Mesenchymal stem cell (in vitro differentiated cells and primary cell): ENCODE measurements at regions not wholly inside any gene's neighbourhood (a gene's known extent, or its start where the extent isn't known, plus 50 kb on each side); places are given as distances from the start of the nearest gene placed in this dataset.

ENCODE experiments used
- DNase-seq: peaks from one replicate; pipeline ENCODE4 v3.0.0-alpha.2; 2013
- H2AFZ ChIP-seq: one replicate; pipeline ENCODE4 v1.6.1; 2013; ENCODE audit warnings: low read depth, mild to moderate bottlenecking, control low read depth, inconsistent platforms, low read length, moderate library complexity
- H2AK5ac ChIP-seq: 2 replicates; pipeline ENCODE4 v1.6.1; 2013; ENCODE audit warnings: low read length, moderate library complexity, mild to moderate bottlenecking, inconsistent platforms; ENCODE audit not compliant: severe bottlenecking
- H2BK120ac ChIP-seq: one replicate; pipeline ENCODE4 v1.6.1; 2013; ENCODE audit warnings: low read depth, mild to moderate bottlenecking, inconsistent platforms, low read length, moderate library complexity
- H2BK12ac ChIP-seq, 2 experiments: one replicate each; pipeline ENCODE4 v1.6.1; 2013; ENCODE audit warnings: inconsistent platforms in 2 of 2, low read length in 2 of 2, mild to moderate bottlenecking in 2 of 2, moderate library complexity in 2 of 2, control low read depth in 1 of 2
- H2BK15ac ChIP-seq: one replicate; pipeline ENCODE4 v1.6.1; 2013; ENCODE audit warnings: mild to moderate bottlenecking, low read depth, inconsistent platforms; ENCODE audit not compliant: poor library complexity, severe bottlenecking
- H2BK5ac ChIP-seq: 2 replicates; pipeline ENCODE4 v1.6.1; 2013; ENCODE audit warnings: low read depth, mild to moderate bottlenecking, low read length, control low read depth, inconsistent platforms; ENCODE audit not compliant: poor library complexity, severe bottlenecking
- H3K14ac ChIP-seq, 2 experiments: one replicate each; pipeline ENCODE4 v1.6.1; 2013; ENCODE audit warnings: inconsistent platforms in 2 of 2, low read length in 2 of 2, control low read depth in 1 of 2, mild to moderate bottlenecking in 1 of 2, moderate library complexity in 1 of 2
- H3K18ac ChIP-seq, 2 experiments: one replicate each; pipeline ENCODE4 v1.6.1; 2013; ENCODE audit warnings: inconsistent platforms in 2 of 2, low read length in 2 of 2, control low read depth in 1 of 2, low read depth in 1 of 2, mild to moderate bottlenecking in 1 of 2
- H3K23ac ChIP-seq, 2 experiments: one replicate each; pipeline ENCODE4 v1.6.1; 2013; ENCODE audit warnings: inconsistent platforms in 2 of 2, low read length in 2 of 2, mild to moderate bottlenecking in 2 of 2, moderate library complexity in 2 of 2, control low read depth in 1 of 2
- H3K27ac ChIP-seq: 2 replicates; pipeline ENCODE4 v1.5.1; 2013; ENCODE audit warnings: mild to moderate bottlenecking, moderate library complexity, low read length, control low read depth, inconsistent platforms; ENCODE audit not compliant: poor library complexity, severe bottlenecking
- H3K27me3 ChIP-seq, 2 experiments: 2 replicates each; pipeline versions ENCODE4 v1.6.1 to v1.7.0; 2013; ENCODE audit warnings: low read length in 2 of 2, mild to moderate bottlenecking in 2 of 2, moderate library complexity in 2 of 2, control low read depth in 1 of 2, inconsistent platforms in 1 of 2; ENCODE audit not compliant: control insufficient read depth in 1 of 2, insufficient read depth in 1 of 2
- H3K36me3 ChIP-seq, 2 experiments: 2 replicates each; pipeline versions ENCODE4 v1.6.1 to v1.7.0; 2013; ENCODE audit warnings: low read length in 2 of 2, control low read depth in 1 of 2, inconsistent platforms in 1 of 2, low read depth in 1 of 2, mild to moderate bottlenecking in 1 of 2; ENCODE audit not compliant: insufficient read depth in 2 of 2, control insufficient read depth in 1 of 2
- H3K4ac ChIP-seq, 2 experiments: one replicate each; pipeline ENCODE4 v1.6.1; 2013; ENCODE audit warnings: inconsistent platforms in 2 of 2, low read length in 2 of 2, mild to moderate bottlenecking in 2 of 2, moderate library complexity in 2 of 2, control low read depth in 1 of 2, low read depth in 1 of 2
- H3K4me1 ChIP-seq: 2 replicates; pipeline ENCODE4 v1.6.1; 2013; ENCODE audit warnings: low read depth, low read length, control low read depth; ENCODE audit not compliant: control insufficient read depth, insufficient read depth
- H3K4me2 ChIP-seq: 2 replicates; pipeline ENCODE4 v1.6.1; 2013; ENCODE audit warnings: low read length, mild to moderate bottlenecking, inconsistent platforms; ENCODE audit not compliant: poor library complexity, severe bottlenecking
- H3K4me3 ChIP-seq, 2 experiments: 2 replicates each; pipeline versions ENCODE4 v1.5.1 to v1.7.0; 2013; ENCODE audit warnings: low read length in 2 of 2, mild to moderate bottlenecking in 2 of 2, control low read depth in 1 of 2, low read depth in 1 of 2; ENCODE audit not compliant: insufficient read depth in 1 of 2
- H3K79me1 ChIP-seq: replicated peaks from 2 replicates; pipeline ENCODE4 v1.6.1; 2013; ENCODE audit warnings: mild to moderate bottlenecking, control low read depth, low read length, inconsistent platforms; ENCODE audit not compliant: poor library complexity, severe bottlenecking
- H3K9ac ChIP-seq: 2 replicates; pipeline ENCODE4 v1.7.0; 2013; ENCODE audit warnings: mild to moderate bottlenecking, low read length, moderate library complexity
- H3K9me3 ChIP-seq: 2 replicates; pipeline ENCODE4 v1.7.0; 2013; ENCODE audit warnings: mild to moderate bottlenecking, low read length; ENCODE audit not compliant: control insufficient read depth
- H4K8ac ChIP-seq: one replicate; pipeline ENCODE4 v1.6.1; 2013; ENCODE audit warnings: inconsistent platforms, mild to moderate bottlenecking, low read length, moderate library complexity
- H4K91ac ChIP-seq: one replicate; pipeline ENCODE4 v1.6.1; 2013; ENCODE audit warnings: mild to moderate bottlenecking, low read length, inconsistent platforms
- WGBS: methylation state at CpG from one replicate; pipeline ENCODE4 v1.1.7; 2013; ENCODE audit warnings: mixed read lengths; 5-methylcytosine and 5-hydroxymethylcytosine counted together

DNA sequence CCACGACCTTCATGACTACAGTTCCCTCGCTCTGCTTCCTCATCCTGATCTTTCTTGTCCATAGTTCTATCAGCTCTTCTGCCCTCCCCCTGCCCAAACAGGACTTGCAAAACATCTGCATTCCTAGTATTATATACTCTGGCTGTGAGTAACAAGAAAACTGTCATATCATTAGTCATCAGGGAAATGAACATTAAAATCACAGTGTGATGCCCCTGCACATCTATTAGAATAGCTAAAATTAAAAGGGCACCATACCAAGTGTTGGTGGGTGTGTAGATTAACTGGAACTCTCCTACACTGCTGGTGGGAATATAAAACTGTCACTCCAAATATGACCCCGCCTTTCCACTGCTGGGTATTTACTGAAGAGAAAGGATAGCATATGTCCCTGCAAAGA, 141.8 kb downstream of the C7orf25 start:
- H3K27ac ChIP-seq = no peak overlapping the region
- H2BK12ac ChIP-seq = no peak overlapping the region
- no peak overlapping the region for H3K14ac ChIP-seq
- H3K23ac ChIP-seq = no peak overlapping the region
- peaks cover 2% of the 10 kb centered on the region for H3K4me1 ChIP-seq
- no peak overlapping the region for H2BK15ac ChIP-seq
- no peaks in the 10 kb centered on the region for H3K79me1 ChIP-seq
- no peak overlapping the region for H3K4me3 ChIP-seq
- no peaks in the 10 kb centered on the region for H3K9me3 ChIP-seq
- H3K4me2 ChIP-seq = no peak overlapping the region
- H3K36me3 ChIP-seq = no peaks in the 10 kb centered on the region
- H4K91ac ChIP-seq = no peak overlapping the region
- no peak overlapping the region for H2BK5ac ChIP-seq
- no peak overlapping the region for H2BK120ac ChIP-seq
- no peak overlapping the region for H4K8ac ChIP-seq
- no peak overlapping the region for H2AK5ac ChIP-seq
- H3K18ac ChIP-seq = no peak overlapping the region
- no peak overlapping the region for H2AFZ ChIP-seq
- peaks cover 0 to 14% of the 10 kb centered on the region in 2 experiments for H3K27me3 ChIP-seq
- no peak overlapping the region for H3K9ac ChIP-seq
- WGBS = 92% methylated on average over 3 of the region's 3 CpGs
- no peak overlapping the region for H3K4ac ChIP-seq
- DNase-seq = no peak

DNA sequence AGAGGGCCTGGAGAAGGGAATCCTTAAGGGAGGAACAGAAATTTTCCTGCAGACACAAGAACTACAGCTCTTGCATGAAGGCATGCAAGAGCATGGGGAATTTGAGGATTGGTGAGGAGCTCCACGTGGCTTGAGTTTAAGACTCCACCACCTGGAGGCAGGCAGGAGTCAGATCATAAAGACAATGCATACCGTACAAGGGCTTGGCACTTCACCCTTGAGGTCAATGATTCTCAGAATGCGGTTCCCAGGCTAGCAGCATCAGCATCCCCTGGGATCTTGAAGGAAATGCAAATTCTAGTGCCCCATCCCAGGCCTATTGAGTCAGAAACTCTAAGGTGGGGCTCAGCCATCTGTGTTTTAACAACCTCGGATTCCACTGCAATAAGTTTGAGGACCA, 143.8 kb downstream of the C7orf25 start:
- no peak overlapping the region for H2BK12ac ChIP-seq
- H4K8ac ChIP-seq = no peak overlapping the region
- peaks cover 4% of the 10 kb centered on the region for H3K9me3 ChIP-seq
- H3K18ac ChIP-seq = no peak overlapping the region
- peaks cover 3 to 26% of the 10 kb centered on the region in 2 experiments for H3K27me3 ChIP-seq
- H2AK5ac ChIP-seq = no peak overlapping the region
- no peak overlapping the region for H2BK5ac ChIP-seq
- WGBS = 50% methylated on average over 4 of the region's 4 CpGs
- H3K23ac ChIP-seq = no peak overlapping the region
- no peak overlapping the region for H2AFZ ChIP-seq
- no peak overlapping the region for H3K14ac ChIP-seq
- H2BK120ac ChIP-seq = no peak overlapping the region
- H3K36me3 ChIP-seq = no peaks in the 10 kb centered on the region
- H3K9ac ChIP-seq = no peak overlapping the region
- H3K4me1 ChIP-seq = peaks cover 2% of the 10 kb centered on the region
- no peak overlapping the region for H2BK15ac ChIP-seq
- no peak overlapping the region for H3K4me2 ChIP-seq
- H3K27ac ChIP-seq = no peak overlapping the region
- no peaks in the 10 kb centered on the region for H3K79me1 ChIP-seq
- DNase-seq = no peak
- H3K4ac ChIP-seq = no peak overlapping the region
- H3K4me3 ChIP-seq = no peak overlapping the region
- no peak overlapping the region for H4K91ac ChIP-seq

DNA sequence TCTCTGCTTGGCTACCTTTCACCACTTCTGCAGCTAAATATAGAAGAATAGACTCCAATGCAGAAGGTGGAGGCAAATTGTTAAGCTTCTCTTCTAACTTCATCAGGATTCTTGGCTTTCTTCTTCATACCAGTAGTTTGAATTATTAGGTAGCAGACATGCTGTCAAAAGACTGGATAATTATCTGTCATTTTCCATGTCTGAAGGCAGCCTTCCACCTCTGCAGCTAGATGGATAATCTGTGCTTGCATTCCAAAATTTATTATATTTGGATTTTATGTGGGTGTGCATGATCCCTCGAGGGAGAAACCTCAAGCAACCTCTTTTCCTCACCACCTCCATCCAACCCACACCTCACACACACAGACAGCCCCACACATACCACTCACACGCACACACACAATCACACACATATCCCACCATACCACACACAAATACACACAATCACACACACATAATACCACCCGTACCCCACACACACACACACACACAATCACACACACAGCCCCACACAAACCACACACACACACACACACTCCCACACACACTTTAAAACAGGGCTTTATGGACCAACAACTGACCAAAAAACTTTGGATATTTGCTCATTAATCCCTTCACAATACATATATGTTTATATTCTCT, 145.0 kb downstream of the C7orf25 start:
- H3K9ac ChIP-seq = no peak overlapping the region
- no peaks in the 10 kb centered on the region for H3K79me1 ChIP-seq
- no peak overlapping the region for H2BK120ac ChIP-seq

DNA sequence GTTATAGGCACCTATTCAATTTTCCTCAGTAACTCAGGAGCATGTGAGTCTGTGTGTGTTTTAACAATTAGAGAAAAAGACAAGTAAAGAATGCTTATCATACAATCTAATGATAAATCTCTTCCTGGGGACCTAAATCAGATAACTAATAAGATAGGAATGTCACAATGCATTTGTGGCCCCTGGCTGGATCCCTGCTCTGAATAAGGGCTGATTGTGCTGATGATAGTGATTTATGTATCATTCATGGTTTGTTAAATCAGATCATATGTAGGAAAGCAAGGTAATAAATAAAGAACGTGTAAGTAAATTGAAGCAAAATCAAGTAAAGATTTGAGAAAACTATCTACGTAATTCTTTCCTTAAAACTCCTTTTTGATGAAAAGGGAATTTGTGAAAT, 145.9 kb downstream of the C7orf25 start:
- Histone ChIP-seq H3K9ac (no peak overlapping the region), H3K4me1 (peaks cover 2% of the 10 kb centered on the region), H3K27me3 (peaks cover 3 to 26% of the 10 kb centered on the region in 2 experiments), H3K4me2 (no peak overlapping the region), H3K79me1 (no peaks in the 10 kb centered on the region), H2BK5ac (no peak overlapping the region), H2BK120ac (no peak overlapping the region), H4K8ac (no peak overlapping the region), H3K27ac (no peak overlapping the region), H3K14ac (no peak overlapping the region), H3K4ac (no peak overlapping the region), H4K91ac (no peak overlapping the region), H2AK5ac (no peak overlapping the region), H2BK15ac (no peak overlapping the region), H3K36me3 (no peaks in the 10 kb centered on the region), H3K18ac (no peak overlapping the region), H3K23ac (no peak overlapping the region), H2BK12ac (no peak overlapping the region), H2AFZ (no peak overlapping the region), H3K9me3 (peaks cover 4% of the 10 kb centered on the region), H3K4me3 (no peak overlapping the region)
- DNase-seq = no peak
- 100% methylated on average over 2 of the region's 2 CpGs for WGBS

More for the DNA sequence above, 145.0 kb downstream of the C7orf25 start:
- Histone ChIP-seq H3K4me3 (no peak overlapping the region), H3K27me3 (peaks cover 3 to 26% of the 10 kb centered on the region in 2 experiments), H2BK15ac (no peak overlapping the region), H2AK5ac (no peak overlapping the region), H2BK12ac (no peak overlapping the region), H3K14ac (no peak overlapping the region), H2BK5ac (no peak overlapping the region), H3K27ac (no peak overlapping the region), H3K9me3 (peaks cover 4% of the 10 kb centered on the region), H3K18ac (no peak overlapping the region), H4K8ac (no peak overlapping the region), H3K4ac (no peak overlapping the region), H3K4me2 (no peak overlapping the region), H3K36me3 (no peaks in the 10 kb centered on the region), H4K91ac (no peak overlapping the region), H2AFZ (no peak overlapping the region), H3K4me1 (peaks cover 2% of the 10 kb centered on the region), H3K23ac (no peak overlapping the region)
- WGBS = 82% methylated on average over 3 of the region's 3 CpGs
- DNase-seq = no peak
